HEK293T (cell line): ENCODE measurements at regions not wholly inside any gene's neighbourhood (a gene's known extent, or its start where the extent isn't known, plus 50 kb on each side); places are given as distances from the start of the nearest gene placed in this dataset.

ENCODE experiments used
- CTCF ChIA-PET: fragments of 350-600 bp; formaldehyde crosslinking; extraction: SDS; loops from one replicate; lab custom pipeline; 2021; ENCODE audit warnings: antibody characterized with exemption, inconsistent platforms; lab: Yijun Ruan, JAX
- POLR2A ChIA-PET: fragments of 350-600 bp; formaldehyde crosslinking; extraction: SDS; loops from one replicate; lab custom pipeline; 2020; ENCODE audit warnings: antibody characterized with exemption, inconsistent platforms; lab: Yijun Ruan, JAX
- DNase-seq: peaks from one replicate; pipeline ENCODE4 v3.0.0; 2012; ENCODE audit warnings: mixed read lengths; ENCODE audit errors: extremely low spot score
- ARNT ChIP-seq: fragments of 450-650 bp; IDR thresholded peaks from 2 replicates; pipeline ENCODE4 v1.6.1; 2017; ENCODE audit warnings: mild to moderate bottlenecking
- BHLHE40 ChIP-seq: fragments of 450-650 bp; IDR thresholded peaks from 2 replicates; pipeline ENCODE4 v1.6.1; 2016; ENCODE audit warnings: mild to moderate bottlenecking, moderate library complexity, borderline replicate concordance
- CTBP1 ChIP-seq: fragments of 450-650 bp; IDR thresholded peaks from 2 replicates; pipeline ENCODE4 v1.6.1; 2016; ENCODE audit warnings: borderline replicate concordance
- ELF4 ChIP-seq: fragments of 450-650 bp; IDR thresholded peaks from 2 replicates; pipeline ENCODE4 v1.6.1; 2017; ENCODE audit warnings: antibody characterized with exemption
- FOXA1 ChIP-seq: fragments of 450-650 bp; IDR thresholded peaks from 2 replicates; pipeline ENCODE4 v1.6.1; 2016; ENCODE audit warnings: mild to moderate bottlenecking
- FOXK2 ChIP-seq: fragments of 450-650 bp; IDR thresholded peaks from 2 replicates; pipeline ENCODE4 v1.6.1; 2016; ENCODE audit warnings: mild to moderate bottlenecking
- FOXM1 ChIP-seq: fragments of 450-650 bp; IDR thresholded peaks from 2 replicates; pipeline ENCODE4 v1.6.1; 2017; ENCODE audit warnings: mild to moderate bottlenecking, borderline replicate concordance
- HDGF ChIP-seq: fragments of 450-650 bp; IDR thresholded peaks from 2 replicates; pipeline ENCODE4 v1.6.1; 2017; ENCODE audit warnings: antibody characterized with exemption, borderline replicate concordance
- L3MBTL2 ChIP-seq: fragments of 450-650 bp; conservative IDR thresholded peaks from 2 replicates; pipeline ENCODE4 v1.6.1; 2016; ENCODE audit warnings: mild to moderate bottlenecking
- LEF1 ChIP-seq: fragments of 450-650 bp; IDR thresholded peaks from 2 replicates; pipeline ENCODE4 v1.6.1; 2017; ENCODE audit warnings: mild to moderate bottlenecking, borderline replicate concordance
- NFRKB ChIP-seq: fragments of 450-650 bp; IDR thresholded peaks from 2 replicates; pipeline ENCODE4 v1.6.1; 2016; ENCODE audit warnings: mild to moderate bottlenecking, moderate library complexity
- SP1 ChIP-seq: fragments of 450-650 bp; IDR thresholded peaks from 2 replicates; pipeline ENCODE4 v1.6.1; 2017
- SUZ12 ChIP-seq: fragments of 450-650 bp; IDR thresholded peaks from 2 replicates; pipeline ENCODE4 v1.6.1; 2016; ENCODE audit warnings: mild to moderate bottlenecking
- TARDBP ChIP-seq: fragments of 450-650 bp; IDR thresholded peaks from 2 replicates; pipeline ENCODE4 v1.6.1; 2016
- ZNF384 ChIP-seq: fragments of 450-650 bp; IDR thresholded peaks from 2 replicates; pipeline ENCODE4 v1.6.1; 2016
- TF ChIP-seq, protein P1 (sequence below): fragments of 450-650 bp; IDR thresholded peaks from 2 replicates; pipeline ENCODE4 v1.6.1; 2016

DNA sequence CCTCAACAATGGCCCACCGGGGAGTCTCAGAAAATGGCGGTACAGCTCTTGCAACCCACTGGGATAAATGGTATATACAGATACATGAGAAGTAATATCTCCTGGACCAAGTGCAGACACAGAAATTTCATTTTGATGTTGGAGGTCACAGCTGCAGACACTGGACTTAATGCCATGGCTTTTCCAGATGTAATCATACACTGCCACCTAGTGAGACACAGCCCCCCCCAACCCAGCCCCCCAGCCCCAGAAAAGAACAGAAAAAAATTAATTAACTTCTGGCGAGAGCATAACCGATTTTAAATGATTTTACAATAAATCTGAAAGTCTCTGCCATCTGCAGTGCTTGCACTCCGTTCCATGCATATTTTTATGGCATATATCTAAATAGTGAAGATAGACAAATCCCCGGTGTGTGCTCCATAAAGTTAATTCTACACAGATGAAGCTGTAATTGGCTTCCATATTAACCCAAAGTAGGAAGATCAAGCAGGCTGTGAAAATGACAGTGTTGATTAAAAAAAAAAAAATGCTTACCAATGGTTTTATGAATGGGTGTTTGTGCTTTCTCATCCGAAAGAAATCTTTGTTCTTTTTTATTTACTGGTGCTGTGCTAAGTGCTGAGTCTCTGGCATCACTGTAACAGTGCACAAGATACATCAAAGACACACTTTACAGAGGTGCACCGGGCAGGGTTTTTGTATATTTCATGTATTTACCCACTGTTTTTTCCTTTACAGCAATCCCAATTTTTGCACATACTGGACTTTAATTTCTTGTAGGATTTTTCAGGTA lies 804.1 kb downstream of the TFAP2A start:
- ChIA-PET CTCF (interaction anchor here (0.7 kb wide), 1 partner anchor 398 kb away, joined by 3 read pairs; no protein-coding TSS in a partner anchor), POLR2A (no interaction called here)
- DNase-seq, result no peak

DNA sequence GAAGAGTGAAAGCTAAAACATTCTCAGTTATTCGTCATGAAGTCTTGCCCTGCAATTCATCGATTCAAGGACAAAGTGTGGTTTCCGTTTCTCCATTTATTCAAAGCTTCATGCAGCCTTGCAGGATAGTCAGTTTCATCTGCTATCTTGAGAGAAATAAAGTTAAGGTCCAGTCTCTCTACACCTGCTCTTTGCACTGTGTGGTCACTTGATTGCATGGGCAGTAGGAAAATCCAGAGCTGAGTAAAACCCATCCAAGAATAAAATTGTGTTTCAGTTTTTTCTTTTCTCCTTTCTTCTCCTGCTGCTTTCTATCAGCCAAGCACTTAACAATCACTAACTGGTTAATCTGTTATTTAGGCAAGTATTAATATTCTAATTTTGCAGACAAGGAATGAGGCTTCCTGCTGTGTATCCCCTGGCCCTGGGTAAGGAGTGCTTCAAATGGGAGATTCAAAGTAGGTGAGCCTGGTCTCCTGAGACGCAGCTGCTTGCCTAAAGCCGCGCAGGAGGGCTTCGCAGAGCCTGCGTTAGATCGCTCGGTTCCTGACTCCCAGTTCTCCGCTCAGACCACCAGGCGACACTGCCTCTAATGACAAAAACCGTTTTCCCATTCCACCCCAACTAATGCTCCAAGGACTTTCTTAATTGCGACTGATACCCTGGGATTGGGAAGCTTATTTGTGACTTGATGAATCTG lies 808.3 kb downstream of the TFAP2A start:
- POLR2A ChIA-PET, result no interaction called here
- CTCF ChIA-PET, result no interaction called here
- no peak for DNase-seq
- TF ChIP-seq NFRKB, result no peak
- no peak for TF ChIP-seq ELF4
- TF ChIP-seq SP1, result no peak
- TF ChIP-seq SUZ12, result no peak
- TF ChIP-seq FOXK2, result no peak
- TF ChIP-seq FOXM1, result no peak
- no peak for TF ChIP-seq BHLHE40
- no peak for TF ChIP-seq FOXA1
- no peak for TF ChIP-seq TARDBP
- no peak for TF ChIP-seq LEF1
- no peak for TF ChIP-seq ARNT
- TF ChIP-seq, protein P1, sequence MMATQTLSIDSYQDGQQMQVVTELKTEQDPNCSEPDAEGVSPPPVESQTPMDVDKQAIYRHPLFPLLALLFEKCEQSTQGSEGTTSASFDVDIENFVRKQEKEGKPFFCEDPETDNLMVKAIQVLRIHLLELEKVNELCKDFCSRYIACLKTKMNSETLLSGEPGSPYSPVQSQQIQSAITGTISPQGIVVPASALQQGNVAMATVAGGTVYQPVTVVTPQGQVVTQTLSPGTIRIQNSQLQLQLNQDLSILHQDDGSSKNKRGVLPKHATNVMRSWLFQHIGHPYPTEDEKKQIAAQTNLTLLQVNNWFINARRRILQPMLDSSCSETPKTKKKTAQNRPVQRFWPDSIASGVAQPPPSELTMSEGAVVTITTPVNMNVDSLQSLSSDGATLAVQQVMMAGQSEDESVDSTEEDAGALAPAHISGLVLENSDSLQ, result no peak
- no peak for TF ChIP-seq HDGF
- TF ChIP-seq ZNF384, result no peak
- no peak for TF ChIP-seq L3MBTL2
- TF ChIP-seq CTBP1, result no peak

More for the DNA sequence above, 804.1 kb downstream of the TFAP2A start:
- TF ChIP-seq, protein P1, result no peak
- TF ChIP-seq ELF4 (no peak), HDGF (no peak), SP1 (no peak), ZNF384 (no peak), L3MBTL2 (no peak), TARDBP (no peak), FOXM1 (no peak), BHLHE40 (no peak), FOXA1 (no peak)

DNA sequence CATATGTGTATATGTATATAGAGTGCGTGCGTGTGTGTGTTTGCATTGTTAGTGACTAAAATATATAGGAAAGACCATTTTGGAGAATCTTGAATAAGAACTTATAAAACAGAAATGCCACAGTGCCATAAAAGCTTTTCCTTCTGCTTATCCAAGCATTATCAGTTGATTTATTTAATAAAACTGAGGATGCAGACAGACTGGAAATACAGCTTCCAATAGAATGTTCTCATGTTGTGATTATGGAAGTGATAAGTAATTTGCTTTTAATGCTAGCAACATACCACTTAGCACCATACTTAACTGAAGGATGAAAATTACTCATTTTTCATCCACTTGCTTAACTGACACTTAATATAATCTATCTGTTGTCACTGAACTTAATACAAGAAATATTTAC lies 820.1 kb downstream of the TFAP2A start:
- ChIA-PET POLR2A (no interaction called here), CTCF (no interaction called here)
- TF ChIP-seq FOXA1 (no peak), NFRKB (no peak), SUZ12 (no peak), SP1 (no peak), HDGF (no peak), ARNT (no peak)
- TF ChIP-seq, protein P1, result no peak
- DNase-seq, result no peak

DNA sequence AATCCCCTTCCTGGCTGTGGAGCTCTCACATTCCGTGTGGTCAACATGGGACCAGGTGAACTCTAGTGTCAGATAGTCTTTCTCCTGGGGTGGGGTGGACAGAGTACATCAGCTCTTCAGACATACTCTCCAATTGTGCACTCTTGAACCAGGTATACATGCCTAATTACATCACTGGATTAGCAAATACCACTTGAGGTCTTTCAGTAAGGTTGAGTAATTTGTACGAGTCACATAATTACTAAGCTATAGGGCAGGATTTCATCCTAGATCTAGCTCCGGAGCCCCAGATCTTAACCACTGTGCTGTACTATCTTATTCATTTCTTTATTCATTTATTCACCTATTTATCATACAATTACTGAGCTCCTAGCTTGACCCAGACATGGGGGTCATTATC lies 821.3 kb downstream of the TFAP2A start:
- ChIA-PET CTCF (interaction anchor here (0.6 kb wide), 1 partner anchor 92 kb away, joined by 3 read pairs; no protein-coding TSS in a partner anchor), POLR2A (no interaction called here)
- TF ChIP-seq FOXA1, result no peak
- no peak for TF ChIP-seq ARNT
- TF ChIP-seq HDGF, result no peak
- TF ChIP-seq L3MBTL2, result no peak
- DNase-seq, result no peak

DNA sequence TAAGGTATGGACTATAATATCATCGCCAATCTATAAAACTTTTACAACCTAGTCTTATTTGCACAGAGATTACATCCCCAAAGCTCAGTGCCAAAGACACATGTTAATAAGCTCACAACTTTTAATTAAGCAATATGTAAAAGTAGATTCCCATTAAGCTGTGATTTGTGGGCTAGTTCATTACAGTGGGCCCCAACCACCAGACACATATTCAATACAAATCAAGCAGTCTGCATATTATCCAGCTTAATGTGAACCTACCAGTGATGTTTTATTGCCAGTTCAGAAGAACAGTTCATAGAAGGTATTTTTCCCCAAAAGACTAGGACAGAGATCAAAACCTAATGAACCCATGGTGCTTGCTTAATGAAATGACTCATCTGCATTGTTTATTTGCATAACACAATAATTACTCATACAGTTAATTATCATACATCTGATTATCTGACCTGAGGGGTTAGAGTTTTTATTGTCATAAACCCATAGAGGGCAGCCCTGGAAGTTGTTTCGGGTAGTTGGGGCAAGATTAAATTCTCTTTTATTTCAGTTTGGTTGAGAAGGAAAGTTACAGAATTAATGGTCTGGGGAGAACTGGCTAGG lies 831.0 kb downstream of the TFAP2A start:
- POLR2A ChIA-PET, result no interaction called here
- CTCF ChIA-PET, result no interaction called here
- TF ChIP-seq, protein P1, result no peak
- no peak for TF ChIP-seq TARDBP
- no peak for TF ChIP-seq NFRKB
- TF ChIP-seq ZNF384, result no peak
- TF ChIP-seq FOXM1, result no peak
- TF ChIP-seq FOXK2, result no peak
- TF ChIP-seq FOXA1, result no peak
- no peak for TF ChIP-seq HDGF
- TF ChIP-seq SUZ12, result no peak
- no peak for TF ChIP-seq SP1
- TF ChIP-seq LEF1, result no peak
- no peak for TF ChIP-seq L3MBTL2
- no peak for TF ChIP-seq BHLHE40
- TF ChIP-seq ARNT, result no peak
- DNase-seq, result no peak
